ENCODE measurements at regions not wholly inside any gene's neighbourhood (a gene's known extent, or its start where the extent isn't known, plus 50 kb on each side); places are given as distances from the start of the nearest gene placed in this dataset.

GRCh38 chr11:112543390-112543789, 282.7 kb upstream of the PLET1 start:
- no peak for DNase-seq
- no peak for TF ChIP-seq POLR2A (IDR thresholded peaks at IDR 0.05; ENCODE audit: low read length)
- TF ChIP-seq GATA1 (IDR thresholded peaks at IDR 0.05; ENCODE audit: low read depth, low read length), result no peak

GRCh38 chr11:112548641-112549040, 288.0 kb upstream of the PLET1 start:
- no peak for DNase-seq
- TF ChIP-seq POLR2A (IDR thresholded peaks at IDR 0.05; ENCODE audit: low read length) (no peak), GATA1 (IDR thresholded peaks at IDR 0.05; ENCODE audit: low read depth, low read length) (no peak)

DNA sequence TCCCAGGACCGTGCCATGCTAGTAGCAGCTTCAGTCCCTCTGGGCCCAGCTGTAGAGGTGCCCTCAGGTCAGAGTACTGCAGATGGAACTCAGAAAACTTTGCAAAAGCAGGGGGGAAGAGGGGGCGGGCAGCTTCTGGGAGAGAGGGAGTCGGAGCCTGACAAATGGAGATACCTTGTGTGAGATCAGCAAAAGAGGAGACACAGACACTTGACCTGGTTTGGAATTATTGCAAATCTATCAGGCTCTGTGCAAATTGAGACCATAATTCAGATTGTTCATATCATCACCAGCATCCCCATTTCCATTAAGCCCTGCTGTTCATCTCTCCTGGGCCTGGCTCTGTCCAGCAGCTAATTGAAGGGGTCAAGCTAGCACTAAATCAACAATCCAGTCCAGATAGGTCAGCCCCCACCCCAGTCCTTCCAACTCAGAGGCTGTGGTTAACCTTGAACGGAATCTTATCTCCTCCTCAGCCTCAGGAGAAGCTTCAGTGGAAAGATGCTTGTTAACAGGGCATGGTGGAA, 292.6 kb upstream of the PLET1 start:
- TF ChIP-seq GATA1 (IDR thresholded peaks at IDR 0.05; ENCODE audit: low read depth, low read length) (no peak), POLR2A (IDR thresholded peaks at IDR 0.05; ENCODE audit: low read length) (no peak)

DNA sequence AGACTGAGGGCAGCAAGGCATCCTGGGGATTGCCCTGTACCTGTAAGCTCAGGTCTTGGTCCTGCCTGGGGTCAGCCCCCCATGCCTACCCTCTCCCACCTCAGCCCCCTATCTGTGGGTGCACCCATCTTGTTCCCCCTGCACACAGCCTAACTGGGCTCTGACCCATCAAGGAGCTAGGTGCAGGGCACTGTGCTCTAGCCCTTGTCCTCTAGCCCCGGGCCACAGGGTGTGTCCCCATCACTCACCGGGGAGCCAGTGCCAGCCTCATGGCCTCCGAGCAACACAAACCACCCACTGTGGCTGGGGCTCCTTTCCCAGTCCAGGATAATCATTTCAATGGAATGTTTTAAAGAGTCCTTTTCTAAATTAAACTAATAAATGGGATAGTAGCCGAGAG, 293.9 kb upstream of the PLET1 start:
- DNase-seq, result no peak
- TF ChIP-seq GATA1 (IDR thresholded peaks at IDR 0.05; ENCODE audit: low read depth, low read length) (no peak), POLR2A (IDR thresholded peaks at IDR 0.05; ENCODE audit: low read length) (no peak)

More for the DNA sequence above, 292.6 kb upstream of the PLET1 start:
- no peak for DNase-seq

DNA sequence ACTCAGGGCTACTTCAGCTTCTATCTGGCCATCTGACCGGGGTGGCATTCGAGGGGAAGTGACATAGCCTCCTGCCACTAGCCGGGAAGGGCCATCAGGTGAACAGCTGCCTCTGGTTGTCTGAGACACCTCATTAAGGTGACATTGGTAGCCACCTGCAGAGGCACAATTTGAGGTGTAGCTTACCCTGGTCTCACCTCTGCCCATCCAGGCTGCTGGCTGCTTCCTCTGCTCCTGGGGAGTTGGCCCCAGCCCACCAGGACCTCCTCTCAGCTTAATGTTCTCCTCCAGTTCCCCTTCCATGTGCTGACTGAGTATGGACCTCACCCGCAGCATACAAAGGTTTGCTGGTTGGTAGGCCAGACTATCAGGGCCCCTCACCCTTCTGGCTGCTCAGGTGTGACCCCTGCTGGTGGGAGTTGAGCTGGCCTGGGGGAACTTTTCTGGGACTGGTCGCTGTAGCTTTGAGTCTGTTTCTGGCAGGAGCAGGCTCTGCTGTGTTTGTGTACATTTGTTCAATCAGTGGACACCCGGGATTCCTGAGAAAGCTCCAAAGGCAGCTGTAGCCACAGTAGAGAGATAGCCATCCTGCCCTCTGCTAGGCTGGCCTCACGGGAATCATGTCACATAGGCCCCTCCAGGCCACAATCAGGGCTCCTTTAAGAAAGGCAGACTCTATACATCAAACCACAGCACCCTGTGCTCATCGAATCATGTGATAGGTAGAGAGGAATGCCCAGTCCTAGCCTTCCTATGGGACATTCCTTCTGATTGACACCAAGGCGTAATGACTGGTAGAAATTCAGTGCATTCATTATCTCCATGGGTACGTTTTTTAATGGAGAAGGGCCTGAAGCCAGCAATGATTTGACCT, 295.1 kb upstream of the PLET1 start:
- peak; percentile 17 to 62 for DNase-seq
- TF ChIP-seq POLR2A (IDR thresholded peaks at IDR 0.05; ENCODE audit: low read length) (no peak), GATA1 (IDR thresholded peaks at IDR 0.05; ENCODE audit: low read depth, low read length) (no peak)

DNA sequence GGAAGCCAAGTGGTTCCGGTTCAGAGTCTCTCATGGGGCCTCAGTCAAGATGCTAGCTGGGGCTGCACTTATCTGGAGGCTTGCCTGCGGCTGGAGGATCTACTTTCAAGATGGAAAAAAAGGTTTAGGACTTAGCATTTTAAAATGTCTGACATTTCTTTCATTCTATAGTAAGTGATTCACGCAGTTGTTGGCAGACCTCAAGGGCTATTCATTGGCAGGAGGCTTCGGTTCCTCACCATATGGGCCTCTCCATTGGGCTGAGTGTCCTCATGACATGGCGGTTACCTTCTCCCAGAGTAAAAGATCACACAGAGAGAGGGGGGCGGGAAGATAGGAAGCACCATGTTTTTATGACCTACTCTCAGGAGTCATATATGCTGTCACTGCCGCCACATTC, 298.0 kb upstream of the PLET1 start:
- no peak for DNase-seq
- TF ChIP-seq GATA1 (IDR thresholded peaks at IDR 0.05; ENCODE audit: low read depth, low read length) (no peak), POLR2A (IDR thresholded peaks at IDR 0.05; ENCODE audit: low read length) (no peak)

DNA sequence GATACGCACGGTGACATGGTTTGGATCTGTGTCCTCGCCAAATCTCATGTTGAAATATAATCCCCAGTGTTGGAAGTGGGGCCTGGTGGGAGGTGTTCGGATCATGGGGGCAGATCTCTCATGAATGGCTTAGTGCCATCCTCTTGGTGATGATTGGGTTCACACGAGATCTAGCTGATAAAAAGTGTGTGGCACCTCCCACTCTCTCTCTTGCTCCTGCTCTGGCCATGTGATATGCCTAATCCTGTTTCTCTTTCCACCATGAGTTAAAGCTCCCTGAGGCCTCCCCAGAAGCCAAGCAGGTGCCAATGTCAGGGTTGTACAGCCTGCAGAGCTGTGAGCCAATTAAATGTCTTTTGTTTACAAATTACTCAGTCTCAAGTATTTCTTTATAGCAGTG, 303.1 kb upstream of the PLET1 start:
- no peak for TF ChIP-seq GATA1 (IDR thresholded peaks at IDR 0.05; ENCODE audit: low read depth, low read length)

GRCh38 chr11:112564228-112564955, 303.7 kb upstream of the PLET1 start:
- TF ChIP-seq POLR2A (IDR thresholded peaks at IDR 0.05; ENCODE audit: low read length) (no peak), GATA1 (IDR thresholded peaks at IDR 0.05; ENCODE audit: low read depth, low read length) (no peak)
- DNase-seq, result no peak

More for the DNA sequence above, 303.1 kb upstream of the PLET1 start:
- DNase-seq, result no peak

GRCh38 chr11:112565551-112565950, 304.9 kb upstream of the PLET1 start:
- no peak for DNase-seq
- no peak for TF ChIP-seq GATA1 (IDR thresholded peaks at IDR 0.05; ENCODE audit: low read depth, low read length)
- TF ChIP-seq POLR2A (IDR thresholded peaks at IDR 0.05; ENCODE audit: low read length), result no peak

DNA sequence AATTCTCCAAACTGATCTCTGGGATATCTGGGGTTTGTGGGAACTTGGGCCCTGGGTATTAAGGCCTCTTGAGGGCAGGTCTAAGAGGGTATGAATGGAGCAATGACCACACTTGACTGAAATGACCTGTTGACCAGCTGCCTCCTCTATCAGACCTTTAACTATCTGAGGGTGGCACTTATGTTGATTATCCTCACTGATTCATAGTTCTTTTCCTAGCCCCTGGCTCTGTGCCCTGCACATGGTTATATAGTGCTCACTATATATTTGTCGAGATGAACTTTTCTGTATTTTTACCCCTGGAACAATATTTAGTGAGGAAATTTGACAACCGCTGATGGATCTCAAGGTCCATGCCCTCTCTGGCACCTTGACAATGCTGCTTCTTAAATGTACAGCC, 305.5 kb upstream of the PLET1 start:
- DNase-seq, result no peak
- TF ChIP-seq POLR2A (IDR thresholded peaks at IDR 0.05; ENCODE audit: low read length) (no peak), GATA1 (IDR thresholded peaks at IDR 0.05; ENCODE audit: low read depth, low read length) (no peak)

- DNase-seq, result no peak
- TF ChIP-seq POLR2A (IDR thresholded peaks at IDR 0.05; ENCODE audit: low read length), result no peak
- no peak for TF ChIP-seq GATA1 (IDR thresholded peaks at IDR 0.05; ENCODE audit: low read depth, low read length)
These were observed 309.7 kb upstream of the PLET1 start for GRCh38 chr11:112570333-112570732.

DNA sequence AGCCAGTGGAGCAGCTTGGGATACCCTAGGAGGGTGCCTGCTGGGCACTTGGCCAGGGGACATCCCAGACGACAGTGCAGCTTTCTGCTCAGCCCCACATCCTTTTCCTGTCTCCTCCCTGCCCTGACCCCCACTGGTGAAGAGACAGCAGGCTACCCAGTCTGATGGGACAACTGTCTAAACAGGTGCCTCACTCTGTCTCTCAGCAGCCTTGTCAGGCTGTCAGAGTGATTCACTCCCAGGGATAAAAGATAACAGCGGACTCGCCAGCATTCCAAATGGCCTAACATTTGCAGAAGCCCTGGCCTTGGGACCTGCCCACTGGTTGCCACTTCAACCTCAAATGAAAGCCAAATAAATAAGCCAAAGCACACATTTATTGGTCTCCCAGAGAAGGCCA, 318.6 kb upstream of the PLET1 start:
- no peak for TF ChIP-seq GATA1 (IDR thresholded peaks at IDR 0.05; ENCODE audit: low read depth, low read length)
- no peak for TF ChIP-seq POLR2A (IDR thresholded peaks at IDR 0.05; ENCODE audit: low read length)
- DNase-seq, result no peak

DNA sequence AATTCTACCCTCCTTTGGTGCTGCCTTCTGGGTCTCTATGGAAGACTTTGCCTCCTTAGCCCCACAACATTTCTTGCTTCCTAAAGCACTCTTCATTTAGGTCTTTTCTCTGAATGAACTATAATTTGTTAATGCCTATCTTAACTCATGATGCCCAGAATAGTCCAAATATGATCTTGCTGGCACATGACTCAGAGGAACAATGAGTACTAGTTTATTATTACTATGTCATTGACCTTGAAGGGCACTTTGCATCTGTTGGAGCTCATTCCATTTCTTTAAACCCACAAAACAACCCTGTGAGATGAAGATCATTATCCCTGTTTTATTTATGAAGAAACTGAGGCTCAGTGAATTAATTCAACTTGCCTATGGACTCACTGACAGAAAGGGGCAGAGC, 320.2 kb upstream of the PLET1 start:
- TF ChIP-seq POLR2A (IDR thresholded peaks at IDR 0.05; ENCODE audit: low read length), result no peak
- TF ChIP-seq GATA1 (IDR thresholded peaks at IDR 0.05; ENCODE audit: low read depth, low read length), result no peak
- no peak for DNase-seq

DNA sequence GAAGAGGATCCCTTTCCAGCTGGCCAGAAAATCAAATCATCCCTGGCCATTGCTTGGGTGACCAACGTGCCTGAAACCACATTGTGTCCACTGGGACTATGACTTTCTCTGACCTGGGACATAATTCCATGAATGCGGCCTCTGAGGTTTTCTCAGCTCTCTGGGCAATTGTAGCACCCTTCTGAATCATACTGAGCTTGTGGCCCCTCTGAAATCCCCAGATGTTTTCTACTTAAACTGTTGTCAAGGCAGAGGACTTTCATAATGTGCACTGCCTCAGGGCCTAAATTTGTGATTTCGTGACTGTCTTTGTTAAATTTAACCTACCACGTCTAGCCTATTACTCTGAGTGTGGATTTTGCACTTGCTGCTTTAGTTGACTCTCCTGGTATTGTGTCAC, 321.1 kb upstream of the PLET1 start:
- DNase-seq, result no peak
- no peak for TF ChIP-seq POLR2A (IDR thresholded peaks at IDR 0.05; ENCODE audit: low read length)
- TF ChIP-seq GATA1 (IDR thresholded peaks at IDR 0.05; ENCODE audit: low read depth, low read length), result no peak

All from erythroblast (primary cell).